ENCODE measurements at regions not wholly inside any gene's neighbourhood (a gene's known extent, or its start where the extent isn't known, plus 50 kb on each side); places are given as distances from the start of the nearest gene placed in this dataset.

GRCh38 chr1:67570486-67571143, 114.4 kb upstream of the GADD45A start (continued):
- TF ChIP-seq CHD7 (IDR thresholded peaks at IDR 0.05; ENCODE audit: insufficient replicate concordance, low read length) (no peak), RFX5 (IDR thresholded peaks at IDR 0.05; ENCODE audit: borderline replicate concordance, low read depth, low read length) (no peak), ATF3 (IDR thresholded peaks at IDR 0.05; ENCODE audit: insufficient read depth, low read depth, low read length) (no peak), GABPA (IDR thresholded peaks at IDR 0.05; ENCODE audit: borderline replicate concordance, insufficient read depth, low read length) (no peak), SIX5 (IDR thresholded peaks at IDR 0.05; ENCODE audit: low read depth, low read length) (no peak), EP300 (IDR thresholded peaks at IDR 0.05; ENCODE audit: borderline replicate concordance in 1 of 2, low read depth in 2 of 2, low read length in 2 of 2) (no peak), RAD21 (IDR thresholded peaks at IDR 0.05 in 1 of 2, conservative IDR thresholded peaks at IDR 0.05 in 1 of 2; ENCODE audit: low read depth in 2 of 2, low read length in 2 of 2) (no peak), RXRA (IDR thresholded peaks at IDR 0.05; ENCODE audit: insufficient read depth, low read depth, low read length) (no peak)

Data from H1 (cell line).